Ishikawa (cell line): ENCODE measurements at regions not wholly inside any gene's neighbourhood (a gene's known extent, or its start where the extent isn't known, plus 50 kb on each side); places are given as distances from the start of the nearest gene placed in this dataset.

Experiments used
- CEBPB ChIP-seq: IDR thresholded peaks from 2 replicates; pipeline ENCODE4 v1.6.1; 2012
- CREB1 ChIP-seq: IDR thresholded peaks from 2 replicates; pipeline ENCODE4 v1.6.1; 2012; ENCODE audit warnings: low read depth
- EGR1 ChIP-seq: IDR thresholded peaks from 2 replicates; pipeline ENCODE4 v1.6.1; 2012
- EP300 ChIP-seq: IDR thresholded peaks from 2 replicates; pipeline ENCODE4 v1.6.1; 2012; ENCODE audit warnings: borderline replicate concordance
- FOXM1 ChIP-seq: IDR thresholded peaks from 2 replicates; pipeline ENCODE4 v1.6.1; 2012; ENCODE audit warnings: low read depth, borderline replicate concordance
- MAX ChIP-seq: IDR thresholded peaks from 2 replicates; pipeline ENCODE4 v1.6.1; 2012
- NFIC ChIP-seq: IDR thresholded peaks from 2 replicates; pipeline ENCODE4 v1.6.1; 2012
- RAD21 ChIP-seq: IDR thresholded peaks from 2 replicates; pipeline ENCODE4 v1.6.1; 2012; ENCODE audit warnings: low read depth
- TAF1 ChIP-seq: IDR thresholded peaks from 2 replicates; pipeline ENCODE4 v1.6.1; 2012; ENCODE audit warnings: low read depth, mild to moderate bottlenecking
- TCF12 ChIP-seq: IDR thresholded peaks from 2 replicates; pipeline ENCODE4 v1.6.1; 2012; ENCODE audit warnings: low read depth
- TEAD4 ChIP-seq: IDR thresholded peaks from 2 replicates; pipeline ENCODE4 v1.6.1; 2012
- USF1 ChIP-seq: IDR thresholded peaks from 2 replicates; pipeline ENCODE4 v1.6.1; 2012
- YY1 ChIP-seq: IDR thresholded peaks from 2 replicates; pipeline ENCODE4 v1.6.1; 2012; ENCODE audit warnings: low read depth
- ZBTB7A ChIP-seq: IDR thresholded peaks from 2 replicates; pipeline ENCODE4 v1.6.1; 2012; ENCODE audit warnings: low read depth
- TF ChIP-seq, protein P1 (sequence below): IDR thresholded peaks from 2 replicates; pipeline ENCODE4 v1.6.1; 2012; ENCODE audit warnings: low read depth, mild to moderate bottlenecking

DNA sequence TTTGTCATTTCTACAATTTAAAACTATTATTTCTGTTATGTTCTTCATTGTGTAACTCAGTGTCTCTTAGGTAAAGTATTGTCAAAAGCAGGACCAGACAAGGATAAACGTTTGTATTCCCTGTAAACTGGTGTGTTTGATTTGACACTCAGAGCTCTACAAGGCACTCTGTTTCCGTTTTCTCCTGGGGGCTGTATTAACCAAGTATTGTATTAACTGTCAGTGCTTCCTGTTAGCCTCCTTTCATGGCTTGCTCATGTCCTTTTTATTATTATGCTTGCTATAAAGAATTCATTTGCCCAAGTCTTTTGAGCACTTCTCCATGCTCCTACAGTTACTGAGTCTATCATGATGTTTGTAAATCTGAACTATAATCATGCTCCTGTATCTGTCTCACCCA, 323.7 kb downstream of the LPIN1 start:
- TF ChIP-seq TEAD4 (no peak), EGR1 (no peak)

DNA sequence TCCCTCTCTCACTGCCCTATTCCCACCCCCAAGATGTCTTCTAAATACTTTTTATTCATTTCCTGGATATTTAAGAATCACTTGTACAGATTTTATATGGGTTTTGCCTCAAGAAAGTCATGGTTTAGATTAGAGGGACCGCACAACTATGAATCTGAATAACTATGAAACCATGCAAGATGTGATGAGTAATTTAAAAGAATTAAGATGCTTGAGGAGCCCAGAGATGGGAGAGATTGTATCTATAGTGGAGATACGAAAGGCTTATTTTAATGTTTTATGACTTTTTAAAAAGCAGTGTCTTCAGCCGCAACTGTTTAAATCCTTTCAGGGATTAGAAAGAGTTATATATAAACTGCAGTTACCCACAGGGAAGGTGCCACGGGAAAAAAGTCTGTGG, 324.1 kb downstream of the LPIN1 start:
- no peak for TF ChIP-seq TCF12
- TF ChIP-seq EGR1 = no peak
- no peak for TF ChIP-seq NFIC
- TF ChIP-seq CEBPB = no peak
- TF ChIP-seq MAX = no peak
- TF ChIP-seq EP300 = no peak
- TF ChIP-seq CREB1 = no peak
- no peak for TF ChIP-seq FOXM1
- TF ChIP-seq ZBTB7A = no peak
- TF ChIP-seq RAD21 = no peak
- TF ChIP-seq TEAD4 = no peak
- TF ChIP-seq, protein P1, sequence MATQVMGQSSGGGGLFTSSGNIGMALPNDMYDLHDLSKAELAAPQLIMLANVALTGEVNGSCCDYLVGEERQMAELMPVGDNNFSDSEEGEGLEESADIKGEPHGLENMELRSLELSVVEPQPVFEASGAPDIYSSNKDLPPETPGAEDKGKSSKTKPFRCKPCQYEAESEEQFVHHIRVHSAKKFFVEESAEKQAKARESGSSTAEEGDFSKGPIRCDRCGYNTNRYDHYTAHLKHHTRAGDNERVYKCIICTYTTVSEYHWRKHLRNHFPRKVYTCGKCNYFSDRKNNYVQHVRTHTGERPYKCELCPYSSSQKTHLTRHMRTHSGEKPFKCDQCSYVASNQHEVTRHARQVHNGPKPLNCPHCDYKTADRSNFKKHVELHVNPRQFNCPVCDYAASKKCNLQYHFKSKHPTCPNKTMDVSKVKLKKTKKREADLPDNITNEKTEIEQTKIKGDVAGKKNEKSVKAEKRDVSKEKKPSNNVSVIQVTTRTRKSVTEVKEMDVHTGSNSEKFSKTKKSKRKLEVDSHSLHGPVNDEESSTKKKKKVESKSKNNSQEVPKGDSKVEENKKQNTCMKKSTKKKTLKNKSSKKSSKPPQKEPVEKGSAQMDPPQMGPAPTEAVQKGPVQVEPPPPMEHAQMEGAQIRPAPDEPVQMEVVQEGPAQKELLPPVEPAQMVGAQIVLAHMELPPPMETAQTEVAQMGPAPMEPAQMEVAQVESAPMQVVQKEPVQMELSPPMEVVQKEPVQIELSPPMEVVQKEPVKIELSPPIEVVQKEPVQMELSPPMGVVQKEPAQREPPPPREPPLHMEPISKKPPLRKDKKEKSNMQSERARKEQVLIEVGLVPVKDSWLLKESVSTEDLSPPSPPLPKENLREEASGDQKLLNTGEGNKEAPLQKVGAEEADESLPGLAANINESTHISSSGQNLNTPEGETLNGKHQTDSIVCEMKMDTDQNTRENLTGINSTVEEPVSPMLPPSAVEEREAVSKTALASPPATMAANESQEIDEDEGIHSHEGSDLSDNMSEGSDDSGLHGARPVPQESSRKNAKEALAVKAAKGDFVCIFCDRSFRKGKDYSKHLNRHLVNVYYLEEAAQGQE = no peak
- no peak for TF ChIP-seq YY1
- no peak for TF ChIP-seq TAF1
- no peak for TF ChIP-seq USF1

GRCh38 chr2:12071318-12071717, 324.9 kb downstream of the LPIN1 start:
- no peak for TF ChIP-seq EP300
- no peak for TF ChIP-seq MAX
- TF ChIP-seq YY1 = no peak
- TF ChIP-seq CREB1 = no peak
- no peak for TF ChIP-seq NFIC
- no peak for TF ChIP-seq EGR1
- TF ChIP-seq, protein P1 = no peak
- TF ChIP-seq USF1 = no peak
- no peak for TF ChIP-seq ZBTB7A
- no peak for TF ChIP-seq TAF1
- no peak for TF ChIP-seq TEAD4
- no peak for TF ChIP-seq CEBPB
- no peak for TF ChIP-seq TCF12
- no peak for TF ChIP-seq RAD21
- no peak for TF ChIP-seq FOXM1

GRCh38 chr2:12073217-12073852, 326.9 kb downstream of the LPIN1 start:
- no peak for TF ChIP-seq TEAD4
- TF ChIP-seq NFIC = no peak
- TF ChIP-seq TCF12 = no peak
- no peak for TF ChIP-seq RAD21
- no peak for TF ChIP-seq EGR1
- TF ChIP-seq ZBTB7A = no peak
- no peak for TF ChIP-seq TAF1
- TF ChIP-seq EP300 = no peak

- TF ChIP-seq EP300 (no peak), TAF1 (no peak), YY1 (no peak), ZBTB7A (no peak), TEAD4 (no peak), USF1 (no peak), CREB1 (no peak), EGR1 (no peak)
- TF ChIP-seq, protein P1 = no peak
Measured at GRCh38 chr2:12074126-12074844, 327.9 kb downstream of the LPIN1 start.
